Skeletal muscle satellite cell (primary cell): ENCODE measurements at regions not wholly inside any gene's neighbourhood (a gene's known extent, or its start where the extent isn't known, plus 50 kb on each side); places are given as distances from the start of the nearest gene placed in this dataset.

Source experiments
- H3K27me3 ChIP-seq: 2 replicates; pipeline ENCODE4 v1.7.0; 2013; ENCODE audit warnings: low read length; ENCODE audit not compliant: control insufficient read depth, insufficient read depth
- H3K36me3 ChIP-seq: 2 replicates; pipeline ENCODE4 v1.7.0; 2013; ENCODE audit warnings: mild to moderate bottlenecking, control low read depth, low read length; ENCODE audit not compliant: insufficient read depth
- H3K4me1 ChIP-seq: 2 replicates; pipeline ENCODE4 v1.7.0; 2013; ENCODE audit warnings: low read length; ENCODE audit not compliant: control insufficient read depth, insufficient read depth
- H3K4me2 ChIP-seq: 2 replicates; pipeline ENCODE4 v1.7.0; 2013; ENCODE audit warnings: mild to moderate bottlenecking, low read length
- H3K4me3 ChIP-seq: 2 replicates; pipeline ENCODE4 v1.7.0; 2013; ENCODE audit warnings: low read length
- H3K9ac ChIP-seq: 2 replicates; pipeline ENCODE4 v1.7.0; 2013; ENCODE audit warnings: mild to moderate bottlenecking, low read depth, low read length, moderate library complexity
- H3K9me3 ChIP-seq: replicated peaks from 2 replicates; pipeline ENCODE4 v1.7.0; 2013; ENCODE audit warnings: mild to moderate bottlenecking, control low read depth, low read length

DNA sequence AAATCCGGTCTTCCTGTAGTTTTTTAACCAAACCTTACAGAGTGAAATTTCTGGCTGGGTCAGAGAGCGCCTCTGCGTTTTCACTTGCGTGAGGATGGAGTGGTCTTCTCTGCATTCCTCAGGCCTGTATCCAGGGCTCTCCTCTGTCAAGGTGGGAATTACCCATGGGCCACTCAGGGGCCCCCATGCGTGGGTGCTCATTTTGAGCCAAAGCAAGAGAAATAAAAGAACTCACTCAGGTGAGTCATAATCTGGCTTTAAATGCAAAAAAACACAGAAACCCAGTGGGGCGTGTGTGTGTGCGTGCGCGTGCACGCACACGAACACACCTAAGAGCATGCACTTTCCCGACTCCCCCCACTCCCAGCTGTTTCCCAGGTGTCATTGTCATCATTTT lies 104.0 kb upstream of the PWP1 start:
- Histone ChIP-seq H3K9me3 (no peaks in the 10 kb centered on the region), H3K4me2 (peak overlapping the region; percentile 38), H3K27me3 (peaks cover 34% of the 10 kb centered on the region), H3K4me3 (no peak overlapping the region), H3K9ac (no peak overlapping the region), H3K4me1 (no peaks in the 10 kb centered on the region), H3K36me3 (no peaks in the 10 kb centered on the region)

DNA sequence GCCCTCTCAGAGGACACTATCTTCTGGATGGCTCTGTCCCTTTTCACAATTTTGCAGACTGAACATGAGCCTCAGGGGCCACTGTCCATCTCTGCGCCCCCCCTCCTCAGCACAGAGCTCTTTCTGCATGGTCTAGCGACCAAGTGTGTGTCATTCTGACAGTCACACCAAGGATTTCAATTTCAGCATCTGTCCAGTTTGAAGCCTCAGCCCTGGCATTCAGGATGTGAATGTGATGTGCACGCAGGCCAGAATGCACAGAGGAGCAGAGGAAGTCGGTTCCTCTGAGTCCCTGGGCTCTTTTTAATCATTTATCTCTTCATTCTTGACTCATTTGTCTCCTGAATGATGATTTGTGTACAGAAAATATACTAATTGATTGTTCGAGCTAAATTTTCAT lies 102.0 kb upstream of the PWP1 start:
- Histone ChIP-seq H3K4me3 (no peak overlapping the region), H3K27me3 (peaks cover 34% of the 10 kb centered on the region), H3K4me1 (no peaks in the 10 kb centered on the region), H3K36me3 (no peaks in the 10 kb centered on the region), H3K9me3 (no peaks in the 10 kb centered on the region), H3K9ac (no peak overlapping the region), H3K4me2 (no peak overlapping the region)

DNA sequence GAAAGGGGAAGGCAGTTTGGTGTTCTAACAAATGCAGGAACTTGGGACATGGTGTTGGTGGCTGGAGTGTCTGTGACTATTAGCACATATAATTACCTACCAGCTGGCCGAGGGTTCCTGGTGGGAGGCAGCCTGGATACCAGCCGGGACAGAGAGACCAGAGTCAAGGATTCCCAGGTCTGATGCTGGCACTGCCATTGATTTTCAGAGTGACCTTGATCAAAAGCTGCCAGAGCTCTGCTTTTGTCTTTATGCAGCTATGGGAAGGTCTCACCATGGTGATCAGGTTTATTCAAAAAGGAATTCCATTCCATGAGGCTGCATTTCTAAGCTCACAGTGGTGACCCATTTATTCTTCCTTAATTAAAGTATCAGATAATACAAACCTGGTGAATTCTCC lies 101.0 kb upstream of the PWP1 start:
- Histone ChIP-seq H3K9me3 (no peaks in the 10 kb centered on the region), H3K27me3 (peaks cover 30% of the 10 kb centered on the region), H3K9ac (no peak overlapping the region), H3K36me3 (no peaks in the 10 kb centered on the region), H3K4me1 (no peaks in the 10 kb centered on the region), H3K4me2 (no peak overlapping the region), H3K4me3 (no peak overlapping the region)

DNA sequence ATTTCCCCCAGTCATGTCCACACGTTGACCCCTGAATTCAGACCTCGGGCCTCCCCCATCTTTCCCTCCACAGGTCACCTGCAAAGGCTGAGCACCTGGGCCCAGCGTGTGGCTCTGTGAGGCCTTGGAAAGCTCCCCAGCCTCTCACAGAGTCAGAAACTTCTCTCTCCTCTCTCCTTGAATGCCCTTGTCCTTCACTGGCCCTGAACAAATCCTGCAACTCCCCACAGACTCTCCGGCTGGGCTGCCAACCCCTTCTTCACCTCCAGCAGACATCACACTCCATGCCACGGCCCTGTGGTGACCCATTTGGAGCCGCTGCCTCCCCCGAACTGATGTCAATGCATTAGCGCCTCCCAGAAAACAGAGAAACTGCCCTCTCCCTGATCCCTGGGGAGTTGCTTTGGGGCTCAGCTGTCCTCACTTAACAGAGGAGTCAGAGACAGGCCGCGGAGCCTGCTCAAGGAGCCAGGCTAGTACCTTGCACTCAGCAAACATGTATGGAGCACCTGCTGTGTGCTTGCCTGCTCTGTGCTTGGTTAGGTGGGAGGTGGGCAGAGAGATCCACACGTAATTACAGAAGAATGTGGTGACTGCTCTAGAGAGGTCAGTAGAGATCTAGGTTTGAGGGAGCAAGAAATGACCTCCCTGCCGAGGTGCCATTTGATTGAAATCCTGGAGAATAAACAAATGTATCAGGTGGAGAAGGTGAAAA lies 99.2 kb upstream of the PWP1 start:
- Histone ChIP-seq H3K36me3 (no peaks in the 10 kb centered on the region), H3K4me1 (no peaks in the 10 kb centered on the region), H3K27me3 (peaks cover 20% of the 10 kb centered on the region), H3K9ac (no peak overlapping the region), H3K4me3 (no peak overlapping the region), H3K4me2 (no peak overlapping the region), H3K9me3 (no peaks in the 10 kb centered on the region)

DNA sequence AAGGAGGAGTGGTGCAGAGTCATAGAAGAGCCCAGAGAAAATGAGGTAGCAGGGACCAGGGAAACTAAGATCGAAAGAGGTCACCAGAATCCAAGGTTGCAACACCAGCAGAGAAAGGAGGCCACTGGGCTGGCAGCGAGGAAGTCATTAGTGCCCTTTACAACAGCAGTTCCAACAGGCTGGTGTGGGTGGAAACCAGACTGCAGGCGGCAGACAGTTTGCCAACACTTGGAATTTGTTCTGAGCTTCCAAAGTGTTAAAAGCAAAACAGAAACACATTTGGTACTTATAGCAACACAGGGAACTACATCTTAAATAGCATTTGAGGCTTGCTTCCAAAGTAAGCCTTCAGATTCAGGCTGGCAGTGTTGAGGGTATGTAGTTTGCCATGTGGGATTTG lies 95.2 kb upstream of the PWP1 start:
- H3K4me2 ChIP-seq = no peak overlapping the region
- H3K9ac ChIP-seq = no peak overlapping the region
- no peaks in the 10 kb centered on the region for H3K27me3 ChIP-seq
- no peaks in the 10 kb centered on the region for H3K9me3 ChIP-seq
- H3K4me1 ChIP-seq = no peaks in the 10 kb centered on the region
- H3K4me3 ChIP-seq = no peak overlapping the region
- H3K36me3 ChIP-seq = no peaks in the 10 kb centered on the region

DNA sequence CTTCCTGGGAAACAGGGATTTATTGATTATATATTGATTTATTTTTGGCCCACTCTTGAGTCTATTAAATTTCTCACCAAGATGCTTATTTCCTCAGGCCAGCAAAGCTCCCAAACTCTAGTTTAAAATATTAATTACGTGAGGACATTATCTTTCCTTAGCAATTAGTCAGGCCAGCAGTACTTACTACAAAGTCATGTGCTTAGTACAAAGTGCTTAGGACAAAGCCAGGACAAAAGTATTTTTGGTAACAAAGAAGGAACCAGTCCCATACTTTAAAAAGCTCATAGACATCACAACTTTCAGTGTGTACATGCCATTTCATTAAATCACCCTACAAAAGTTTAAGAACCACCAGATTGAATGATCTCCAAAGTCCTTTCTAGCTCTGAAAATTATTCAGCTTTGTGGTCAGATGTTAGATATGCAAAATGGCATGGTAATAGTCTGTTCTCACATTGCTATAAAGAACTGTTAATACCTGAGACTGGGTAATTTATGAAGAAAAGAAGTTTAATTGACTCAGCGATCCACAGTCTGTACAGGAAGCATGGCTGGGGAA lies 94.7 kb upstream of the PWP1 start:
- Histone ChIP-seq H3K27me3 (no peaks in the 10 kb centered on the region), H3K9ac (no peak overlapping the region), H3K36me3 (no peaks in the 10 kb centered on the region), H3K4me2 (no peak overlapping the region), H3K4me3 (no peak overlapping the region), H3K9me3 (no peaks in the 10 kb centered on the region), H3K4me1 (no peaks in the 10 kb centered on the region)

DNA sequence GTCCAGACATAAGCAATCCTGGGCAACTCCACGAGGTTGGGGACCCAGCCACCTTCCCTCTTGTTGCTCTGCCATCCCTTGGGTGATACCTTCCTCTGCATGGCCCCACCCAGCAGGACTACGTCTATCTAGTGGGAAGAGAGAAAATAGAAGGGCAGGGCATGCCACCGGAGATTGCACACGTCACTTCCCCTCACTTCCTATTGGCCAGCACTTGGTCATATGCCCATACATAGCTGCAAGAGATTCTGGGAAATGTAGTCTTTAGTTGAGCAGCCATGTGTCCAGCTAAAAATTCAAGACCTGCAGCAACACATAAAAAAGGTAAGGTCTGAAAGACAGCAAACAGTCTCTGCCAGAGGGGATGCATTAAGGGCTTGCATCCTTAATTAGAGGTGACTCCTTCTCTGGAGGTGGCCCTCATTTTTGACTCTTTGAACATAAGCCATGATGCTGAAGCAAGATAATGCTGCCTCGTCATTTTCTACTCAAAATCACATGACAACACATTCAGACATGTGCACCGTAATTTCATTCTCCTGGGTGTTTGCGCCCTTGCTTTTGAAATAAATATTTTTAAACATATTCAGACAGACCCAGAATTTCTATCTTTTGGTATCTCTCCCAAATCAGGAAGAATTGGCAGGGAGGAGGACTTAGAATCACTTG lies 91.8 kb upstream of the PWP1 start:
- Histone ChIP-seq H3K4me3 (no peak overlapping the region), H3K9me3 (no peaks in the 10 kb centered on the region), H3K4me1 (no peaks in the 10 kb centered on the region), H3K27me3 (no peaks in the 10 kb centered on the region), H3K36me3 (no peaks in the 10 kb centered on the region), H3K4me2 (no peak overlapping the region), H3K9ac (no peak overlapping the region)

DNA sequence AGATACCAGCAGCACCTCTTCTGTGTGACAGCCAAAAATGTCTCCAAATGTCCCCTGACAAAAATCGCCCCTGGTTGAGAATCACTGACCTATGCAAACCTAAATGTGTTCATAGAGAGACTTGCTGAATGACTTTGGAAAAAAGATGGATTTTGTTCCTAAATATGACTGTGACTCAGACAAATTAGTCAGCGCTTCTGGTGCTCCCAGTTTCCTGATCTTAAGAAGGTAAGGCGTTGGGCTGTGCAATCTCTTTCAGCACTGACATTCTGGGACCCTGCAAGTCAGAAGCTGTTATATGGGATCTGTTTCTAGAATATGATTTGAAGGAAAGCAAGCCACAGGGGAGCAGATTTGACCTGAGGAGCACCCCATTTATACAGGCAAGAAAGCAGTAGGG lies 90.6 kb upstream of the PWP1 start:
- no peak overlapping the region for H3K4me3 ChIP-seq
- no peak overlapping the region for H3K9ac ChIP-seq
- no peaks in the 10 kb centered on the region for H3K4me1 ChIP-seq
- no peaks in the 10 kb centered on the region for H3K27me3 ChIP-seq
- H3K36me3 ChIP-seq = no peaks in the 10 kb centered on the region
- H3K9me3 ChIP-seq = no peaks in the 10 kb centered on the region
- no peak overlapping the region for H3K4me2 ChIP-seq

DNA sequence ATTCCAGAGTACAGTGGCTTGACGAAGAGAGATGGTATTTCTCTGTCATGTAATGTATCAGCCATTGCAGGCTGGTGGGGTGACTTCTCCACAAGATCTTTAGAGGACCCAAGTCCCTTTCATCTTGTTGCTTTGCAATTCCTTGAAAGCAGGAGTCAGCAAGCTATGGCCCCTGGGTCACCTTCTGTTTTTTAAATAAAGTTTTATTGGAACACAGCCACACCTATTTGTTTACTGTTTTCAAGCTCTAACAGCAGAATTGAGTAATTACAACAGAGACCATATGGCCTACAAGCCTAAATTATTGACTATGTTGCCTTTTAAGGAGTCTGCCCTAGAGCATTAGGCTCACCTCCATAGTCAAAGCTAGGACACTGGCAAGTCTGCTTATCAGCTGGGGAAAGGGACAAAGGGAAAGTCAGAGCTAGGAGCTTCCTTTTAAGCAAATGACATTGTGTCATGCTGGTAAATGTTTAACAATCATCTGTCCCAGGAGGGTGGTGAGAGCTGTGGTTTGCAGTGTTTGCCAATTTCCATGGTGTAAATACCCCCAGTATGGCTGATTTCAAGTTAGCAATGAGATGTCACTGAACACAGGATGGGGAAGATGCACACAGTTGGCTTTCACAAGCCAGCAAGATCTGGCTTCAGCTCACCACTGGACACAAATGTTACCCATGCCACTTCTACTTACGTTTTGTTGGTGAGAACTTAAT lies 87.7 kb upstream of the PWP1 start:
- H3K9me3 ChIP-seq = no peaks in the 10 kb centered on the region
- no peaks in the 10 kb centered on the region for H3K36me3 ChIP-seq
- H3K4me2 ChIP-seq = no peak overlapping the region
- H3K27me3 ChIP-seq = no peaks in the 10 kb centered on the region
- no peaks in the 10 kb centered on the region for H3K4me1 ChIP-seq
- H3K4me3 ChIP-seq = no peak overlapping the region
- H3K9ac ChIP-seq = no peak overlapping the region

DNA sequence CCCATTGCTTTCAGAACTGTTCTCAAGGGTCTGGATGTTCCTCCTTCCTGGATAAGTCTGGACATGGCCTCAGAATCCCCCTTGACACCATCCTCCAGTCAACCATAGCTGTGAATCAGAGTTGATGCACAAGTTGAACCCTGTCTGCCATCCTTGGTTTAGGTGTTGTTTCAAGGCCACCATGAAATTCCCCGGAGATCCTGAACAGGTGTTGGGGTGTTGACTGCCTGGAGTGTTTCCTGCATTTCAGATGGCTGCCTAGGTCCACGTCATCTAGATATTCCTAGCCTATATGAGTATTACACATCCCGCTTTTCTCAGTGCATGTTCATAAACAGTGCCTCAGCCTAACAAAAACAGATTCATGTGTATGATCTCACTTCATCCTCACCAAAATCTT lies 86.7 kb upstream of the PWP1 start:
- Histone ChIP-seq H3K27me3 (no peaks in the 10 kb centered on the region), H3K4me2 (no peak overlapping the region), H3K9ac (no peak overlapping the region), H3K36me3 (no peaks in the 10 kb centered on the region), H3K4me3 (no peak overlapping the region), H3K9me3 (no peaks in the 10 kb centered on the region), H3K4me1 (no peaks in the 10 kb centered on the region)

DNA sequence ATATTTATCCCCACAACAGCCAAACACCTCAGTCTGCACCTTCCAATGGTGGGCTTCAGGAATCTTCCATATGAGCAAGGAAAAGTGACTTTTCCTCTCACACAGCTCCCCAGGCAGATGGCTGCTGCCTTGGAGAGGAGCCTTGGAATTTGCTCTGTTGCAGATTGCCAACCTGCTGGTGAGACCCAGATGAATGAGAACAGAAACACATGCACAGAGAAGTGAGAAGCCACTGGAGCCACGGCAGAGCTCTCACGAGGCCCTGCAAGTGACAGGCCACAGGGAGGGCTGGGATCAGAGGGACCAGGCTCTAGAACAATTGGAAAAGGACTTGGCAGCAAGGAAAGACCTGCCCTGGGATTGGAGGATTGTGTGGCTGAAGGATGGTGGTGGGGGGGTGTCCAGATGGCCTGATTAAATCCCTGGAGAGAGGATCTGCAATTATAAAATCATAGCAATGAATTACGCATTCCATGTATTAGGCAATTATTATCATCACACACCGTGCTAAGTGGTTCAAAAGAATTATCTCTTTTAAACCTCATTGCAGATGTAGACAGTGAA lies 84.9 kb upstream of the PWP1 start:
- Histone ChIP-seq H3K4me1 (no peaks in the 10 kb centered on the region), H3K36me3 (no peaks in the 10 kb centered on the region), H3K27me3 (no peaks in the 10 kb centered on the region), H3K4me3 (no peak overlapping the region), H3K9ac (no peak overlapping the region), H3K9me3 (no peaks in the 10 kb centered on the region), H3K4me2 (no peak overlapping the region)
